ENCODE measurements at regions not wholly inside any gene's neighbourhood (a gene's known extent, or its start where the extent isn't known, plus 50 kb on each side); places are given as distances from the start of the nearest gene placed in this dataset.

DNA sequence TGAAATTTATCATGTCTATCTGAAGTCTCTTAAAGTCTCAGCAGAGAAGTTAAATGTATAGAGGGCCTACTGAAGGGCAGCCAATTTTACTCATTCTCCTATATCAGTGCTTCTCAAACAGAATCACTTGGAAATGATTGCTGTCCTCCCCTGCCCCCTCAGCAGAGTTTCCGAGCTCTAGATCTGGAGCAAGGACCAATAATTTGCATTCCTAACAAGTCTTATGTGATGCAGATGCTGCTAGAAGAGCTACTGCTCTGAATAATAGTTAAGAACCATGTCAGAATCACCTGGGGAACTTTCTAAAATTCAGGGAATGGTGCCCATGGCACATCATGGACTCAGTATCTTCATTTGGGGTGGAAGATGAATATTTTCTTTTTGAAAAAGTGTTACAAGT lies 105.6 kb upstream of the EPHA4 start:
- TF ChIP-seq, protein P1, sequence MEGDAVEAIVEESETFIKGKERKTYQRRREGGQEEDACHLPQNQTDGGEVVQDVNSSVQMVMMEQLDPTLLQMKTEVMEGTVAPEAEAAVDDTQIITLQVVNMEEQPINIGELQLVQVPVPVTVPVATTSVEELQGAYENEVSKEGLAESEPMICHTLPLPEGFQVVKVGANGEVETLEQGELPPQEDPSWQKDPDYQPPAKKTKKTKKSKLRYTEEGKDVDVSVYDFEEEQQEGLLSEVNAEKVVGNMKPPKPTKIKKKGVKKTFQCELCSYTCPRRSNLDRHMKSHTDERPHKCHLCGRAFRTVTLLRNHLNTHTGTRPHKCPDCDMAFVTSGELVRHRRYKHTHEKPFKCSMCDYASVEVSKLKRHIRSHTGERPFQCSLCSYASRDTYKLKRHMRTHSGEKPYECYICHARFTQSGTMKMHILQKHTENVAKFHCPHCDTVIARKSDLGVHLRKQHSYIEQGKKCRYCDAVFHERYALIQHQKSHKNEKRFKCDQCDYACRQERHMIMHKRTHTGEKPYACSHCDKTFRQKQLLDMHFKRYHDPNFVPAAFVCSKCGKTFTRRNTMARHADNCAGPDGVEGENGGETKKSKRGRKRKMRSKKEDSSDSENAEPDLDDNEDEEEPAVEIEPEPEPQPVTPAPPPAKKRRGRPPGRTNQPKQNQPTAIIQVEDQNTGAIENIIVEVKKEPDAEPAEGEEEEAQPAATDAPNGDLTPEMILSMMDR (conservative IDR thresholded peaks at IDR 0.05; ENCODE audit: low read depth, low read length): no peak
- TF ChIP-seq EZH2 (IDR thresholded peaks at IDR 0.05; ENCODE audit: borderline replicate concordance, low read depth, low read length, poor library complexity, severe bottlenecking): no peak
